ENCODE measurements at regions not wholly inside any gene's neighbourhood (a gene's known extent, or its start where the extent isn't known, plus 50 kb on each side); places are given as distances from the start of the nearest gene placed in this dataset.

- Histone ChIP-seq H3K27ac (ENCODE audit: low read length, poor library complexity, severe bottlenecking) (no peak overlapping the region), H3K9ac (ENCODE audit: low read length) (no peak overlapping the region), H4K8ac (ENCODE audit: low read length) (no peak overlapping the region), H3K4me3 (ENCODE audit: insufficient read depth in 1 of 2, low read depth in 1 of 2, low read length in 2 of 2) (no peak overlapping the region), H3K4ac (ENCODE audit: low read depth in 1 of 2, low read length in 2 of 2) (no peak overlapping the region), H3K18ac (ENCODE audit: low read depth in 1 of 2, low read length in 2 of 2) (no peak overlapping the region), H3K4me1 (ENCODE audit: control insufficient read depth, insufficient read depth, low read depth, low read length) (no peaks in the 10 kb centered on the region), H3K9me3 (ENCODE audit: control insufficient read depth, low read length) (no peaks in the 10 kb centered on the region), H2AFZ (ENCODE audit: low read depth, low read length) (no peak overlapping the region), H3K23ac (ENCODE audit: low read length in 2 of 2) (no peak overlapping the region), H2BK15ac (ENCODE audit: low read depth, poor library complexity, severe bottlenecking) (no peak overlapping the region), H3K14ac (ENCODE audit: low read length in 2 of 2) (no peak overlapping the region), H2BK12ac (ENCODE audit: low read length in 2 of 2) (no peak overlapping the region), H3K79me1 (replicated peaks; ENCODE audit: low read length, poor library complexity, severe bottlenecking) (no peaks in the 10 kb centered on the region), H3K36me3 (ENCODE audit: control insufficient read depth in 1 of 2, insufficient read depth in 2 of 2, low read depth in 1 of 2, low read length in 2 of 2) (no peaks in the 10 kb centered on the region), H2BK120ac (ENCODE audit: low read depth, low read length) (no peak overlapping the region), H2BK5ac (ENCODE audit: low read depth, low read length, poor library complexity, severe bottlenecking) (no peak overlapping the region), H3K27me3 (ENCODE audit: control insufficient read depth in 1 of 2, insufficient read depth in 1 of 2, low read length in 2 of 2) (no peaks in the 10 kb centered on the region), H3K4me2 (ENCODE audit: low read length, poor library complexity, severe bottlenecking) (no peak overlapping the region), H4K91ac (ENCODE audit: low read length) (no peak overlapping the region), H2AK5ac (ENCODE audit: low read length, severe bottlenecking) (no peak overlapping the region)
- no peak for DNase-seq
- 38% methylated on average over 2 of the region's 2 CpGs for WGBS
Observed at GRCh38 chr15:37245358-37245757, 145.0 kb upstream of the MEIS2 start.

- Histone ChIP-seq H4K91ac (ENCODE audit: low read length) (no peak overlapping the region), H3K4ac (ENCODE audit: low read depth in 1 of 2, low read length in 2 of 2) (no peak overlapping the region), H2BK120ac (ENCODE audit: low read depth, low read length) (no peak overlapping the region), H3K4me1 (ENCODE audit: control insufficient read depth, insufficient read depth, low read depth, low read length) (no peaks in the 10 kb centered on the region), H2BK12ac (ENCODE audit: low read length in 2 of 2) (no peak overlapping the region), H3K14ac (ENCODE audit: low read length in 2 of 2) (no peak overlapping the region), H3K27me3 (ENCODE audit: control insufficient read depth in 1 of 2, insufficient read depth in 1 of 2, low read length in 2 of 2) (no peaks in the 10 kb centered on the region), H3K9me3 (ENCODE audit: control insufficient read depth, low read length) (no peaks in the 10 kb centered on the region), H3K36me3 (ENCODE audit: control insufficient read depth in 1 of 2, insufficient read depth in 2 of 2, low read depth in 1 of 2, low read length in 2 of 2) (no peaks in the 10 kb centered on the region), H3K79me1 (replicated peaks; ENCODE audit: low read length, poor library complexity, severe bottlenecking) (no peaks in the 10 kb centered on the region), H3K4me2 (ENCODE audit: low read length, poor library complexity, severe bottlenecking) (no peak overlapping the region), H3K23ac (ENCODE audit: low read length in 2 of 2) (no peak overlapping the region), H4K8ac (ENCODE audit: low read length) (no peak overlapping the region), H2AK5ac (ENCODE audit: low read length, severe bottlenecking) (no peak overlapping the region), H3K9ac (ENCODE audit: low read length) (no peak overlapping the region), H2AFZ (ENCODE audit: low read depth, low read length) (no peak overlapping the region), H2BK15ac (ENCODE audit: low read depth, poor library complexity, severe bottlenecking) (no peak overlapping the region), H2BK5ac (ENCODE audit: low read depth, low read length, poor library complexity, severe bottlenecking) (no peak overlapping the region), H3K18ac (ENCODE audit: low read depth in 1 of 2, low read length in 2 of 2) (no peak overlapping the region), H3K27ac (ENCODE audit: low read length, poor library complexity, severe bottlenecking) (no peak overlapping the region), H3K4me3 (ENCODE audit: insufficient read depth in 1 of 2, low read depth in 1 of 2, low read length in 2 of 2) (no peak overlapping the region)
- no peak for DNase-seq
- 50% methylated on average over 1 of the region's 1 CpG for WGBS
Observed at GRCh38 chr15:37246065-37246464, 145.7 kb upstream of the MEIS2 start.

- Histone ChIP-seq H2BK5ac (ENCODE audit: low read depth, low read length, poor library complexity, severe bottlenecking) (no peak overlapping the region), H3K4me3 (ENCODE audit: insufficient read depth in 1 of 2, low read depth in 1 of 2, low read length in 2 of 2) (no peak overlapping the region), H3K4me1 (ENCODE audit: control insufficient read depth, insufficient read depth, low read depth, low read length) (no peaks in the 10 kb centered on the region), H3K9ac (ENCODE audit: low read length) (no peak overlapping the region), H3K9me3 (ENCODE audit: control insufficient read depth, low read length) (no peaks in the 10 kb centered on the region), H2BK120ac (ENCODE audit: low read depth, low read length) (no peak overlapping the region), H3K4ac (ENCODE audit: low read depth in 1 of 2, low read length in 2 of 2) (no peak overlapping the region), H2AK5ac (ENCODE audit: low read length, severe bottlenecking) (no peak overlapping the region), H3K27ac (ENCODE audit: low read length, poor library complexity, severe bottlenecking) (no peak overlapping the region), H3K79me1 (replicated peaks; ENCODE audit: low read length, poor library complexity, severe bottlenecking) (no peaks in the 10 kb centered on the region), H3K4me2 (ENCODE audit: low read length, poor library complexity, severe bottlenecking) (no peak overlapping the region), H3K14ac (ENCODE audit: low read length in 2 of 2) (no peak overlapping the region), H3K18ac (ENCODE audit: low read depth in 1 of 2, low read length in 2 of 2) (no peak overlapping the region), H4K8ac (ENCODE audit: low read length) (no peak overlapping the region), H2AFZ (ENCODE audit: low read depth, low read length) (no peak overlapping the region), H3K23ac (ENCODE audit: low read length in 2 of 2) (no peak overlapping the region), H2BK15ac (ENCODE audit: low read depth, poor library complexity, severe bottlenecking) (no peak overlapping the region), H3K27me3 (ENCODE audit: control insufficient read depth in 1 of 2, insufficient read depth in 1 of 2, low read length in 2 of 2) (no peaks in the 10 kb centered on the region), H2BK12ac (ENCODE audit: low read length in 2 of 2) (no peak overlapping the region), H4K91ac (ENCODE audit: low read length) (no peak overlapping the region), H3K36me3 (ENCODE audit: control insufficient read depth in 1 of 2, insufficient read depth in 2 of 2, low read depth in 1 of 2, low read length in 2 of 2) (no peaks in the 10 kb centered on the region)
- 81% methylated on average over 3 of the region's 3 CpGs for WGBS
- no peak for DNase-seq
Observed at GRCh38 chr15:37246856-37247255, 146.5 kb upstream of the MEIS2 start.

DNA sequence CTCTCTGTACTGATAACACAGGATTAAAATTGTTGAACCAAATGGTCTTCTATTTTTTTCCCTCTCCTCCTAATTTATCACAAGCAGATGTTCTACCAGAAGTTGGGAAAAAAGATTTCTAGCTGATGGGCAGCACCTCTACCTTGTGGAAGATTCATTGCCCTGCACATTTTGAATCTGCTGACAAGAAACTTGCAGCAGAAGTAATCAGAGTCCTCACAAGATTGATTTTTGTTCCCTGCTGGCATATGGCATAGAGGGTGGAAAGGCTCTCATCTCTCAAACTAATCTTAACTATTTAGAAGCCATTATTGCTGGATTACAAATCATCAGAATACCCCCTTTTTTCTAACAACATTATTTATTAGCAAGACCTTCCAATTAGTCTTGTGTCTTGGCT, 148.9 kb upstream of the MEIS2 start:
- Histone ChIP-seq H3K27ac (ENCODE audit: low read length, poor library complexity, severe bottlenecking) (no peak overlapping the region), H2AK5ac (ENCODE audit: low read length, severe bottlenecking) (no peak overlapping the region), H4K8ac (ENCODE audit: low read length) (no peak overlapping the region), H3K79me1 (replicated peaks; ENCODE audit: low read length, poor library complexity, severe bottlenecking) (no peaks in the 10 kb centered on the region), H2BK12ac (ENCODE audit: low read length in 2 of 2) (no peak overlapping the region), H3K14ac (ENCODE audit: low read length in 2 of 2) (no peak overlapping the region), H2AFZ (ENCODE audit: low read depth, low read length) (no peak overlapping the region), H3K23ac (ENCODE audit: low read length in 2 of 2) (no peak overlapping the region), H3K4ac (ENCODE audit: low read depth in 1 of 2, low read length in 2 of 2) (no peak overlapping the region), H3K4me1 (ENCODE audit: control insufficient read depth, insufficient read depth, low read depth, low read length) (no peaks in the 10 kb centered on the region), H3K36me3 (ENCODE audit: control insufficient read depth in 1 of 2, insufficient read depth in 2 of 2, low read depth in 1 of 2, low read length in 2 of 2) (no peaks in the 10 kb centered on the region), H3K9me3 (ENCODE audit: control insufficient read depth, low read length) (no peaks in the 10 kb centered on the region), H3K18ac (ENCODE audit: low read depth in 1 of 2, low read length in 2 of 2) (no peak overlapping the region), H3K27me3 (ENCODE audit: control insufficient read depth in 1 of 2, insufficient read depth in 1 of 2, low read length in 2 of 2) (no peaks in the 10 kb centered on the region), H2BK15ac (ENCODE audit: low read depth, poor library complexity, severe bottlenecking) (no peak overlapping the region), H3K4me3 (ENCODE audit: insufficient read depth in 1 of 2, low read depth in 1 of 2, low read length in 2 of 2) (no peak overlapping the region), H3K4me2 (ENCODE audit: low read length, poor library complexity, severe bottlenecking) (no peak overlapping the region), H2BK120ac (ENCODE audit: low read depth, low read length) (no peak overlapping the region), H2BK5ac (ENCODE audit: low read depth, low read length, poor library complexity, severe bottlenecking) (no peak overlapping the region), H3K9ac (ENCODE audit: low read length) (no peak overlapping the region), H4K91ac (ENCODE audit: low read length) (no peak overlapping the region)
- DNase-seq: no peak

All from mesenchymal stem cell (in vitro differentiated cells and primary cell).